HUES6 (cell line): ENCODE measurements at regions not wholly inside any gene's neighbourhood (a gene's known extent, or its start where the extent isn't known, plus 50 kb on each side); places are given as distances from the start of the nearest gene placed in this dataset.

Experiments
- H3K27ac ChIP-seq: 2 replicates; pipeline ENCODE4 v1.7.0; 2013; ENCODE audit warnings: low read depth, mild to moderate bottlenecking, low read length, inconsistent platforms
- H3K27me3 ChIP-seq: 2 replicates; pipeline ENCODE4 v1.6.1; 2013; ENCODE audit warnings: low read length; ENCODE audit not compliant: control insufficient read depth, insufficient read depth
- H3K36me3 ChIP-seq: 2 replicates; pipeline ENCODE4 v1.6.1; 2013; ENCODE audit warnings: low read length; ENCODE audit not compliant: control insufficient read depth, insufficient read depth
- H3K4me1 ChIP-seq: 2 replicates; pipeline ENCODE4 v1.6.1; 2013; ENCODE audit warnings: low read length; ENCODE audit not compliant: control insufficient read depth, insufficient read depth
- H3K4me3 ChIP-seq: 2 replicates; pipeline ENCODE4 v1.5.1; 2013; ENCODE audit warnings: low read depth, low read length
- H3K9ac ChIP-seq: one replicate; pipeline ENCODE4 v1.6.1; 2013; ENCODE audit warnings: mild to moderate bottlenecking, low read length
- H3K9me3 ChIP-seq: 2 replicates; pipeline ENCODE4 v1.6.1; 2013; ENCODE audit warnings: low read depth, low read length; ENCODE audit not compliant: control insufficient read depth, insufficient read depth

DNA sequence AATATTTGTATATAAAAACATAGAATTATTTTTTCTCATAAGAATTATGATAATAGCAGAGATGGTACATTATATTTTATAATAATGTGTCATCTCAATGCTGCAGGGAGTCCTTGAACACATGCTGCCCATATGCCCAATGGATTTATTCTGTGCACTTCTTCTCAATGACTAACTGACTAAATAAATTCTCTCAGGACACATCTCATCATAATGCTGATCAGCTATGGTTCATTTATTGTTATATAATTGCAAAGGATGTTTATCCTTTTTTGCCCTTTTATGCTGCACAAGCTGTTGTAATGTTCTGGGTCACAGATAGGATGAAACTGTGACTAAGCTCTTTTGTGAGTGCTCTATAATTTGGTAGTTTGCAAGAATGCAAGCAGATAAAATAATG, 1273.3 kb upstream of the ATXN8OS start:
- H3K27ac ChIP-seq, result no peak overlapping the region
- no peaks in the 10 kb centered on the region for H3K27me3 ChIP-seq
- H3K9me3 ChIP-seq, result no peaks in the 10 kb centered on the region
- H3K4me3 ChIP-seq, result no peak overlapping the region
- H3K4me1 ChIP-seq, result no peaks in the 10 kb centered on the region
- no peak overlapping the region for H3K9ac ChIP-seq
- H3K36me3 ChIP-seq, result no peaks in the 10 kb centered on the region

DNA sequence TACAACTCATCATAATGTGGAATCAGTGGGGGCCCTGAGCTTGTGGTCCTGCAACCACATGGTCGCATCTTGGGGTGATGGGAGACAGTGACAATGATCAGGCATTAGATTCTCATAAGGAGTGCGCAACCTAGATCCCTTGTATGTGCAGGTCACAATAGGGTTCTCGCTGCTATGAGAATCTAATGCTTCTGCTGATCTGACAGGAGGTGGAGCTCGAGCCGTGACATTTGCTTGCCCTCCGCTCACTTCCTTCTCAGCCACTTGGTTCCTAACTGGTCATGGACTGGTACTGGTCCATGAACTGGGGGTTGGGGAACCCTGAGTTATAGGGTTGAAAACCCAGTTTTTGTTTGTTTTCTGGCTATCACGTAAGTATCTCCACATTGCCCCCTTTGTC, 1290.9 kb upstream of the ATXN8OS start:
- Histone ChIP-seq H3K27ac (no peak overlapping the region), H3K9ac (no peak overlapping the region), H3K4me3 (no peak overlapping the region), H3K27me3 (no peaks in the 10 kb centered on the region), H3K4me1 (no peaks in the 10 kb centered on the region), H3K9me3 (no peaks in the 10 kb centered on the region), H3K36me3 (no peaks in the 10 kb centered on the region)

DNA sequence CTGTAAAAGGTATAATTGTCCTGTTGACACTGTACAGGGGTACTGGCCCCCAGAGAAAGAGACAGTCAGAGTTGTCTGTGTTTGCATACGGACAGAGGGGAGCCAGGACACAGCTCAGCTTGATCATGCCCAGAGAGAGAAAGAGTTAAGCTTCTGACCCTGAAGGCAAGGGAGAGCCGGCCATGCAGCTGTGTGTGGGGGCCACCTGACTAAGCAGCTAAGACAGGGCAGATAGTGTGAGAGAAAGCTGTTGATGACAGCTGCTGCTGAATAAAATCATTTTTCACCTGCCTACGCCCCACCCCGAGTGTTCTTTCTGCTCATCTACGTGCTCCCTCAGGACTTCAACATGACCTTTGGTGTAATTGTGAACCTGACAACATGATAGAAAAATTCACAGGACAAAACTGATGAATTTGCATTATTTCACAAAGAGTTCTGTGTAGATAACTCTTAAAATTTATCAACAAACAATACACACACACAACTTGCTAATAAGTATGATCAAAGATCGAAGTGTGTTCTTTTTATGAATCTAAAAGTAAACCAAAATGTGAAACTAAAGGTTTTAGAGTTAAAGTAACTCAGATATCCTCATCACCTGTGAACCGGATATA, 1294.3 kb upstream of the ATXN8OS start:
- Histone ChIP-seq H3K4me1 (no peaks in the 10 kb centered on the region), H3K4me3 (no peak overlapping the region), H3K9ac (no peak overlapping the region), H3K36me3 (no peaks in the 10 kb centered on the region), H3K27me3 (no peaks in the 10 kb centered on the region), H3K9me3 (no peaks in the 10 kb centered on the region), H3K27ac (no peak overlapping the region)

GRCh38 chr13:68810660-68811059, 1297.0 kb upstream of the ATXN8OS start:
- Histone ChIP-seq H3K27ac (no peak overlapping the region), H3K36me3 (no peaks in the 10 kb centered on the region), H3K9me3 (no peaks in the 10 kb centered on the region), H3K9ac (no peak overlapping the region), H3K27me3 (no peaks in the 10 kb centered on the region), H3K4me1 (no peaks in the 10 kb centered on the region), H3K4me3 (no peak overlapping the region)

GRCh38 chr13:68808456-68808855, 1299.2 kb upstream of the ATXN8OS start:
- Histone ChIP-seq H3K9me3 (no peaks in the 10 kb centered on the region), H3K27me3 (no peaks in the 10 kb centered on the region), H3K36me3 (no peaks in the 10 kb centered on the region)

DNA sequence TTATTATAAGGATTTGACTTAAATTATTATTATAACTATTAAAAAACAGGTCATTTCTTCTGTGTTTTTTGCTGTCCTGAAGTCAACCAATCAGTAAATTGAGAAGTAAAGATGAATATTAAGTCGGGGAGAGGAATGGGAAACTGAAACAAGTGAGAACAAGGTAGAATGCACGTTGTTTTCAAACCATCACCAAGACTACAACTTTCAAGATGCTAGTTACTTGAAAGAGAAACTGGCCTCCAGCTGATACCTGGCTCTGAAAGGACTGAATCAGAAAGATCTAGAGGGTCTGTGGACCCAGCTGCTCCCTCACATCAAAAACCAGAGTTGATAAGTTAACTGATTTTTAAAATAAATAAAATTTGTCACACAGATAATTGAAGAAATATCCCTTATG, 1301.5 kb upstream of the ATXN8OS start:
- Histone ChIP-seq H3K27me3 (no peaks in the 10 kb centered on the region), H3K36me3 (no peaks in the 10 kb centered on the region), H3K4me1 (no peaks in the 10 kb centered on the region), H3K27ac (no peak overlapping the region), H3K4me3 (no peak overlapping the region), H3K9me3 (no peaks in the 10 kb centered on the region), H3K9ac (no peak overlapping the region)

More at GRCh38 chr13:68808456-68808855, 1299.2 kb upstream of the ATXN8OS start:
- Histone ChIP-seq H3K4me3 (no peak overlapping the region), H3K27ac (no peak overlapping the region), H3K4me1 (no peaks in the 10 kb centered on the region), H3K9ac (no peak overlapping the region)

GRCh38 chr13:68784275-68784674, 1323.4 kb upstream of the ATXN8OS start:
- no peaks in the 10 kb centered on the region for H3K27me3 ChIP-seq
- H3K9ac ChIP-seq, result no peak overlapping the region
- H3K27ac ChIP-seq, result no peak overlapping the region
- no peaks in the 10 kb centered on the region for H3K36me3 ChIP-seq
- no peak overlapping the region for H3K4me3 ChIP-seq
- no peaks in the 10 kb centered on the region for H3K4me1 ChIP-seq
- no peaks in the 10 kb centered on the region for H3K9me3 ChIP-seq

GRCh38 chr13:68759617-68760016, 1348.0 kb upstream of the ATXN8OS start:
- Histone ChIP-seq H3K36me3 (no peaks in the 10 kb centered on the region), H3K4me1 (no peaks in the 10 kb centered on the region), H3K9me3 (no peaks in the 10 kb centered on the region), H3K27ac (no peak overlapping the region), H3K4me3 (no peak overlapping the region), H3K27me3 (no peaks in the 10 kb centered on the region), H3K9ac (no peak overlapping the region)

DNA sequence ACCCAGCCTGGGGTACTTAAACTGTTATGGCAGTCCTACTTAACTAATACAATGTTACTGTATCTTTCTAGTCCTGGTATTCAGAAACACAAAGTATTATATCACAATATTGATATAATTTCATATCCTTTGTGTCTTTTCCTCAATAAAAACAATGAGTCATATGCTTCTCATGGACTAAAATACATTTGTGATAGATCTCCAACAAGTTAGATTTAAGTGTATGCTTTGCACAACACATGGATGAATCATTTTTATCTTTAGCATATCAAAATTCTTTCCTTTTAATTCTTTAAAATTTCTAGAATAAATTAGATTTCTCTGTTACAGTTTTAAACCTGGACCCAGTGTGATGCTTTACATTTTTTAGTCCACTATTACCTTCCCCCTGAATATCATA, 1357.8 kb upstream of the ATXN8OS start:
- Histone ChIP-seq H3K9me3 (no peaks in the 10 kb centered on the region), H3K27me3 (no peaks in the 10 kb centered on the region), H3K4me3 (no peak overlapping the region), H3K4me1 (peaks cover 17% of the 10 kb centered on the region; the same call in 1 of the 2 replicates), H3K9ac (no peak overlapping the region), H3K36me3 (no peaks in the 10 kb centered on the region), H3K27ac (no peak overlapping the region)

DNA sequence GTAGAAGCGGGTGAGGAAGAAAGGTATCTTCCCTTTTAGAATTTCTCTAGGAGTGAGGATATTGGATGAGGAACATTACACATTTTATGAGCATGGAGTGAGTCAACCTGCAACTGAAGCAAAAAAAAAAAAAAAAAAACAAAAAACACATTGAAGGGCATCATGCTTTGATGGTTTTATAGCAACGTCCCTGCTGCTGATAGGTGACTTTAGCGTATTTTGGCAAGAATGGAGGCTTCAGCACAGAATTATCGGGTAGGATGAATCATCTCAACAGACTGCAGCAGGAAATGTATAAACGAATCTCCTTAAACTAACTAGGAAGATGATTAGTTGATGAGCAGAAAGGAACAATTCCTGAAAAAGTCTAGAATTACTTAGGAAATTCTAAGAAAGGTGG, 1359.6 kb upstream of the ATXN8OS start:
- peaks cover 17% of the 10 kb centered on the region; the same call in 1 of the 2 replicates for H3K4me1 ChIP-seq
- H3K4me3 ChIP-seq, result no peak overlapping the region
- no peaks in the 10 kb centered on the region for H3K27me3 ChIP-seq
- no peaks in the 10 kb centered on the region for H3K36me3 ChIP-seq
- no peak overlapping the region for H3K9ac ChIP-seq
- no peak overlapping the region for H3K27ac ChIP-seq
- H3K9me3 ChIP-seq, result no peaks in the 10 kb centered on the region

DNA sequence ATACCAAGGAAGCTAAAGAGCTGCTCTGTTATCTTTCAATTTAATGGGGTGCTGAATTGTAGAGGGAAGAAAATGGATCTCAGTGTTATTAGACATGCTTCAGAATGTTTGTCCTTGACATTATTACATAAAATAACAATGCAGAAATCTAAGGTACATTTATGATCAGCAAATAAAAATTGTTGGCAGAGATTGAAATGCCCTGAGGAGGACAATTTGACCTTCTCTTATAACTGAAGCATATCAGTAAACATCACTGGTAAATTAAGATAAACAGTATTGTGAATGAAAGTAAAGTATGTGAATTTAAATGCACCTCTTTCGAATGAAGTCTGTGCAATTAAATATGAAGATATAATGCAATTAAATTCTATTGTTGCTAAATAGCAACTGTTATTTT, 1362.1 kb upstream of the ATXN8OS start:
- Histone ChIP-seq H3K36me3 (no peaks in the 10 kb centered on the region), H3K9me3 (no peaks in the 10 kb centered on the region), H3K27me3 (no peaks in the 10 kb centered on the region), H3K4me3 (no peak overlapping the region), H3K9ac (no peak overlapping the region), H3K4me1 (peaks cover 17% of the 10 kb centered on the region; the same call in 1 of the 2 replicates), H3K27ac (no peak overlapping the region)

DNA sequence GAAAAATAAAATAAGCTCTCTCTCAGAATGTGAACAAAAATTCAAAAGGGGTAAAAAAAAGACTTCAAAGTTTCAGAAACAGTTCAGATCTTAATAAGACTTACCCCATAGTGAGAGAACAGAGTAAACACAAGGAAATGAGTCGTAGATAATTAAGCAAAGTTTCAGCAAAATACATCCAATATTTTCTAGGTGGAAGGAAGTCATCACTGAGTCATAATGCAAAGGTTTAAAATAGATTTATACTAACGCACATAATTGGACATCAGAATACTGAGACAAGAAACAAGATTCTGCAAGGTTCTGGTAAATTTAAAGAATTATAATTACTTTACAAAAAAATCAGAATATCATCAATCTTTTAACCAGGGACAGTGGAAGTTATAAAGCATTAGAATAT, 1370.7 kb upstream of the ATXN8OS start:
- H3K27ac ChIP-seq, result no peak overlapping the region; the same call in 1 of the 2 replicates
- no peaks in the 10 kb centered on the region for H3K9me3 ChIP-seq
- peaks cover 3% of the 10 kb centered on the region; the same call in 1 of the 2 replicates for H3K4me1 ChIP-seq
- no peak overlapping the region for H3K4me3 ChIP-seq
- H3K36me3 ChIP-seq, result no peaks in the 10 kb centered on the region
- no peak overlapping the region for H3K9ac ChIP-seq
- no peaks in the 10 kb centered on the region for H3K27me3 ChIP-seq
